H9 (cell line): ENCODE measurements at regions not wholly inside any gene's neighbourhood (a gene's known extent, or its start where the extent isn't known, plus 50 kb on each side); places are given as distances from the start of the nearest gene placed in this dataset.

Experiments
- DNase-seq: peaks from one replicate; pipeline ENCODE4 v3.0.0-alpha.2; 2017
- H2AFZ ChIP-seq: one replicate; pipeline ENCODE4 v1.6.1; 2013; ENCODE audit warnings: mild to moderate bottlenecking, low read length, control low read depth, moderate library complexity
- H2AK5ac ChIP-seq: 2 replicates; pipeline ENCODE4 v1.6.1; 2013; ENCODE audit warnings: low read length, control low read depth, mixed read lengths; ENCODE audit not compliant: insufficient read length
- H2BK120ac ChIP-seq: one replicate; pipeline ENCODE4 v1.6.1; 2013; ENCODE audit warnings: low read depth, mild to moderate bottlenecking, low read length, control low read depth, inconsistent platforms; ENCODE audit not compliant: poor library complexity, severe bottlenecking
- H2BK12ac ChIP-seq: 2 replicates; pipeline ENCODE4 v1.6.1; 2013; ENCODE audit warnings: low read length, control low read depth, mixed read lengths, low read depth; ENCODE audit not compliant: insufficient read length
- H2BK15ac ChIP-seq: 2 replicates; pipeline ENCODE4 v1.6.1; 2013; ENCODE audit warnings: low read depth, low read length, control low read depth
- H2BK20ac ChIP-seq: one replicate; pipeline ENCODE4 v1.6.1; 2013; ENCODE audit warnings: low read depth, mild to moderate bottlenecking, low read length, control low read depth, inconsistent platforms; ENCODE audit not compliant: poor library complexity, severe bottlenecking
- H2BK5ac ChIP-seq: 2 replicates; pipeline ENCODE4 v1.6.1; 2013; ENCODE audit warnings: low read length, control low read depth, mixed read lengths; ENCODE audit not compliant: insufficient read length
- H3K14ac ChIP-seq: 2 replicates; pipeline ENCODE4 v1.6.1; 2013; ENCODE audit warnings: low read length, control low read depth; ENCODE audit not compliant: insufficient read depth
- H3K18ac ChIP-seq: 2 replicates; pipeline ENCODE4 v1.6.1; 2013; ENCODE audit warnings: low read depth, mild to moderate bottlenecking, mixed read lengths, low read length, control low read depth; ENCODE audit not compliant: insufficient read length
- H3K23ac ChIP-seq: 2 replicates; pipeline ENCODE4 v1.6.1; 2013; ENCODE audit warnings: low read length, control low read depth, mixed read lengths, low read depth; ENCODE audit not compliant: insufficient read length
- H3K23me2 ChIP-seq: 2 replicates; pipeline ENCODE4 v1.6.1; 2013; ENCODE audit warnings: low read depth, mild to moderate bottlenecking, mixed read lengths, low read length, control low read depth; ENCODE audit not compliant: insufficient read length, poor library complexity, severe bottlenecking
- H3K27ac ChIP-seq: 2 replicates; pipeline ENCODE4 v1.5.1; 2013; ENCODE audit warnings: low read length, control low read depth, mixed read lengths, low read depth; ENCODE audit not compliant: insufficient read length
- H3K27me3 ChIP-seq: 2 replicates; pipeline ENCODE4 v1.6.1; 2013; ENCODE audit warnings: low read length, control low read depth, inconsistent platforms; ENCODE audit not compliant: insufficient read depth
- H3K4ac ChIP-seq: 2 replicates; pipeline ENCODE4 v1.6.1; 2013; ENCODE audit warnings: low read depth, mild to moderate bottlenecking, control low read depth, inconsistent platforms, low read length, moderate library complexity
- H3K4me1 ChIP-seq: 2 replicates; pipeline ENCODE4 v1.6.1; 2013; ENCODE audit warnings: low read length, control low read depth, inconsistent platforms; ENCODE audit not compliant: insufficient read depth
- H3K4me2 ChIP-seq: 2 replicates; pipeline ENCODE4 v1.6.1; 2013; ENCODE audit warnings: low read length, control low read depth, mixed read lengths; ENCODE audit not compliant: insufficient read length, insufficient read depth
- H3K56ac ChIP-seq: 2 replicates; pipeline ENCODE4 v1.6.1; 2013; ENCODE audit warnings: low read depth, mild to moderate bottlenecking, mixed read lengths, low read length, control low read depth; ENCODE audit not compliant: insufficient read length
- H3K79me1 ChIP-seq: 2 replicates; pipeline ENCODE4 v1.6.1; 2013; ENCODE audit warnings: low read depth, mild to moderate bottlenecking, moderate library complexity, low read length, control low read depth, inconsistent platforms; ENCODE audit not compliant: insufficient read depth, poor library complexity, severe bottlenecking
- H3K79me2 ChIP-seq: 2 replicates; pipeline ENCODE4 v1.6.1; 2013; ENCODE audit warnings: low read length, control low read depth, inconsistent platforms; ENCODE audit not compliant: insufficient read depth
- H3K9ac ChIP-seq: 2 replicates; pipeline ENCODE4 v1.6.1; 2013; ENCODE audit warnings: low read length, control low read depth, mixed read lengths; ENCODE audit not compliant: insufficient read length; ENCODE audit errors: extremely low read depth
- H3K9me3 ChIP-seq: one replicate; pipeline ENCODE4 v1.6.1; 2013; ENCODE audit warnings: low read depth, low read length, inconsistent platforms; ENCODE audit not compliant: control insufficient read depth
- H3T11ph ChIP-seq: one replicate; pipeline ENCODE4 v1.6.1; 2013; ENCODE audit warnings: mild to moderate bottlenecking, low read length, control low read depth, inconsistent platforms
- H4K20me1 ChIP-seq: one replicate; pipeline ENCODE4 v1.6.1; 2013; ENCODE audit not compliant: control insufficient read depth, insufficient read length, insufficient read depth
- H4K5ac ChIP-seq: 2 replicates; pipeline ENCODE4 v1.6.1; 2013; ENCODE audit warnings: low read depth, mild to moderate bottlenecking, mixed read lengths, low read length, control low read depth; ENCODE audit not compliant: insufficient read length
- H4K8ac ChIP-seq: replicated peaks from 2 replicates; pipeline ENCODE4 v1.6.1; 2013; ENCODE audit warnings: low read length, control low read depth, mixed read lengths, low read depth; ENCODE audit not compliant: insufficient read length
- H4K91ac ChIP-seq: 2 replicates; pipeline ENCODE4 v1.6.1; 2013; ENCODE audit warnings: low read depth, mild to moderate bottlenecking, moderate library complexity, mixed read lengths, low read length, control low read depth; ENCODE audit not compliant: insufficient read length
- H3K27ac Mint-ChIP-seq, 3 experiments: 2 replicates in 2 of 3; 3 replicates in 1 of 3; pipeline ENCODE4 v1.8.0; 2020 to 2021; ENCODE audit warnings: mixed read lengths in 3 of 3, mild to moderate bottlenecking in 1 of 3, moderate library complexity in 1 of 3
- H3K27me3 Mint-ChIP-seq: 2 replicates; pipeline ENCODE4 v1.8.0; 2021; ENCODE audit warnings: low read depth, mild to moderate bottlenecking, moderate library complexity, mixed read lengths
- H3K36me3 Mint-ChIP-seq, 3 experiments: 2 replicates in 2 of 3; 3 replicates in 1 of 3; pipeline ENCODE4 v1.8.0; 2020 to 2021; ENCODE audit warnings: low read depth in 3 of 3, mixed read lengths in 3 of 3; ENCODE audit not compliant: insufficient read depth in 1 of 3
- H3K4me1 Mint-ChIP-seq, 2 experiments: 2 replicates each; pipeline ENCODE4 v1.8.0; 2020; ENCODE audit warnings: mixed read lengths in 2 of 2
- H3K4me3 Mint-ChIP-seq, 2 experiments: 2 replicates in 1 of 2; 3 replicates in 1 of 2; pipeline ENCODE4 v1.8.0; 2020 to 2021; ENCODE audit warnings: mild to moderate bottlenecking in 2 of 2, mixed read lengths in 2 of 2, moderate library complexity in 1 of 2
- H3K9me3 Mint-ChIP-seq, 2 experiments: 2 replicates in 1 of 2; 3 replicates in 1 of 2; pipeline ENCODE4 v1.8.0; 2020; ENCODE audit warnings: mild to moderate bottlenecking in 2 of 2, mixed read lengths in 2 of 2, moderate library complexity in 1 of 2
- WGBS: extraction: QIAGEN DNeasy Blood & Tissue Kit; methylation state at CpG from one replicate; pipeline ENCODE4 v1.1.7; 2013; ENCODE audit warnings: missing lambda C conversion rate, low lambda C conversion rate, mixed read lengths; ENCODE audit not compliant: insufficient read length; ENCODE audit errors: extremely low coverage; 5-methylcytosine and 5-hydroxymethylcytosine counted together
- TF ChIP-seq, protein P1 (sequence below): fragments of 200-600 bp; sonication (generic); conservative IDR thresholded peaks from 3 replicates; pipeline ENCODE4 v1.8.0; 2021; ENCODE audit warnings: antibody characterized with exemption, mild to moderate bottlenecking

DNA sequence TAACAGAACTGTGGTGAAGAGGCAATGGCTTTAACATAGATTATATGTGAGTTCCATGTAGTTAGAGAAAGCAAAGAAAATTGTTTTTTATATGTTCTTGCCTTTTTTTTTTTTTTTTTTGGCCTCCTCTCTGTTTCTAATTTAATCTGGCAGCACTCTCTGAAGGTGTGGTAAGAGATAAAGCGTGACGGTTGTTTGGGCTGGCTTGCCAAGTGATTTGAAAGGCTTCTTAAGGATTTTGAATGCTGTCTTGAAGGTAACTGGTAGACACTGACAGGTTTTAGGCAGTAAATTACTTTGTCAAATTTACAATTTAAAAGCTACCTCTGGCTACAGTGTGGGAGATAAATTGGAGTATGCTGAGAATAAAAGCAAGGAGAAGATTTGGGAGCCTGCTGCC lies 269.3 kb upstream of the HS3ST1 start:
- Histone ChIP-seq H2BK15ac (no peak overlapping the region), H4K5ac (no peak overlapping the region), H3K27ac (no peak overlapping the region), H2BK20ac (no peak overlapping the region), H4K20me1 (no peaks in the 10 kb centered on the region), H3K9ac (no peak overlapping the region), H2BK120ac (no peak overlapping the region), H2AFZ (no peak overlapping the region), H3K23ac (no peak overlapping the region), H3K14ac (no peak overlapping the region), H3K56ac (no peak overlapping the region), H3K23me2 (no peaks in the 10 kb centered on the region), H3K79me1 (no peaks in the 10 kb centered on the region), H3K27me3 (no peaks in the 10 kb centered on the region), H3K79me2 (no peaks in the 10 kb centered on the region), H3T11ph (no peak overlapping the region), H3K9me3 (no peaks in the 10 kb centered on the region), H3K4me1 (no peaks in the 10 kb centered on the region), H2BK5ac (no peak overlapping the region), H2BK12ac (no peak overlapping the region), H4K91ac (no peak overlapping the region), H4K8ac (no peak overlapping the region), H3K4me2 (no peak overlapping the region), H3K4ac (no peak overlapping the region), H2AK5ac (no peak overlapping the region), H3K18ac (no peak overlapping the region)
- Mint-ChIP-seq H3K27me3 (no peaks in the 10 kb centered on the region), H3K9me3 (peaks cover 4 to 9% of the 10 kb centered on the region in 2 experiments; a peak in 3 of 5 replicates), H3K4me3 (no peak overlapping the region), H3K4me1 (0 out of 4 replicates have a peak, but pooled peaks cover 0 to 2% of the 10 kb centered on the region in 2 experiments), H3K36me3 (no peaks in the 10 kb centered on the region), H3K27ac (no peak overlapping the region)
- no peak for DNase-seq
- no CpG with 5 or more reads among the region's 2 CpGs for WGBS
- TF ChIP-seq, protein P1, sequence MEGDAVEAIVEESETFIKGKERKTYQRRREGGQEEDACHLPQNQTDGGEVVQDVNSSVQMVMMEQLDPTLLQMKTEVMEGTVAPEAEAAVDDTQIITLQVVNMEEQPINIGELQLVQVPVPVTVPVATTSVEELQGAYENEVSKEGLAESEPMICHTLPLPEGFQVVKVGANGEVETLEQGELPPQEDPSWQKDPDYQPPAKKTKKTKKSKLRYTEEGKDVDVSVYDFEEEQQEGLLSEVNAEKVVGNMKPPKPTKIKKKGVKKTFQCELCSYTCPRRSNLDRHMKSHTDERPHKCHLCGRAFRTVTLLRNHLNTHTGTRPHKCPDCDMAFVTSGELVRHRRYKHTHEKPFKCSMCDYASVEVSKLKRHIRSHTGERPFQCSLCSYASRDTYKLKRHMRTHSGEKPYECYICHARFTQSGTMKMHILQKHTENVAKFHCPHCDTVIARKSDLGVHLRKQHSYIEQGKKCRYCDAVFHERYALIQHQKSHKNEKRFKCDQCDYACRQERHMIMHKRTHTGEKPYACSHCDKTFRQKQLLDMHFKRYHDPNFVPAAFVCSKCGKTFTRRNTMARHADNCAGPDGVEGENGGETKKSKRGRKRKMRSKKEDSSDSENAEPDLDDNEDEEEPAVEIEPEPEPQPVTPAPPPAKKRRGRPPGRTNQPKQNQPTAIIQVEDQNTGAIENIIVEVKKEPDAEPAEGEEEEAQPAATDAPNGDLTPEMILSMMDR, result no peak
